Kidney (tissue), 13 donors: ENCODE measurements at regions not wholly inside any gene's neighbourhood (a gene's known extent, or its start where the extent isn't known, plus 50 kb on each side); places are given as distances from the start of the nearest gene placed in this dataset.

Experiments
- DNase-seq, 5 donors: peaks; one replicate each; pipeline ENCODE4 v3.0.0-alpha.2; 2013 to 2020
- FAIRE-seq: peaks from 2 replicates; lab custom pipeline; 2012; peaks lifted over from hg19 to GRCh38; lab: Jason Lieb, UNC
- H3K27ac ChIP-seq, 2 donors: one replicate each; pipeline ENCODE4 v1.7.0; 2013; ENCODE audit warnings: low read depth in 2 of 2, low read length in 2 of 2, inconsistent platforms in 1 of 2
- H3K27me3 ChIP-seq: one replicate; pipeline ENCODE4 v1.7.1; 2013; ENCODE audit warnings: low read length, inconsistent platforms; ENCODE audit not compliant: control insufficient read depth, insufficient read depth
- H3K36me3 ChIP-seq, 3 donors: one replicate each; pipeline versions ENCODE4 v1.7.0 to v1.7.1; 2013; ENCODE audit warnings: low read length in 3 of 3, control low read depth in 1 of 3, inconsistent platforms in 1 of 3; ENCODE audit not compliant: insufficient read depth in 3 of 3, control insufficient read depth in 2 of 3
- H3K4me1 ChIP-seq, 3 donors: one replicate each; pipeline versions ENCODE4 v1.7.0 to v1.7.1; 2013; ENCODE audit warnings: low read length in 3 of 3, inconsistent platforms in 1 of 3, low read depth in 1 of 3; ENCODE audit not compliant: control insufficient read depth in 2 of 3, insufficient read depth in 2 of 3
- H3K4me3 ChIP-seq, 3 donors: one replicate each; pipeline versions ENCODE4 v1.7.0 to v1.8.1; 2013; ENCODE audit warnings: low read length in 3 of 3, control low read depth in 1 of 3, inconsistent platforms in 1 of 3
- H3K9ac ChIP-seq, 3 donors: one replicate each; pipeline versions ENCODE4 v1.7.0 to v1.7.1; 2013; ENCODE audit warnings: low read length in 3 of 3, control low read depth in 1 of 3, inconsistent platforms in 1 of 3
- H3K9me3 ChIP-seq, 3 donors: one replicate each; pipeline versions ENCODE4 v1.7.0 to v1.7.1; 2013; ENCODE audit warnings: low read length in 3 of 3, control low read depth in 1 of 3, inconsistent platforms in 1 of 3; ENCODE audit not compliant: control insufficient read depth in 2 of 3, insufficient read depth in 1 of 3
- intact Hi-C: fragments of 100-400 bp; cut with DNase I; formaldehyde crosslinking; loops from one replicate; pipeline ENCODE4 v1.11.1; 2022
- TF ChIP-seq, protein P1 (sequence below): IDR thresholded peaks from 3 replicates; pipeline ENCODE4 v1.5.1; 2012; ENCODE audit warnings: mild to moderate bottlenecking, moderate library complexity, borderline replicate concordance; ENCODE audit not compliant: insufficient read depth; ENCODE audit errors: extremely low read depth
- donor health status: control.
- donor health status: control.
- donor health status: control.
- donor health status: control.
- donor health status: control.
- donor health status: DM: yes; HTN: yes; CAD: no.
- donor health status: Normal renal cell carcinoma (clear cell type).

DNA sequence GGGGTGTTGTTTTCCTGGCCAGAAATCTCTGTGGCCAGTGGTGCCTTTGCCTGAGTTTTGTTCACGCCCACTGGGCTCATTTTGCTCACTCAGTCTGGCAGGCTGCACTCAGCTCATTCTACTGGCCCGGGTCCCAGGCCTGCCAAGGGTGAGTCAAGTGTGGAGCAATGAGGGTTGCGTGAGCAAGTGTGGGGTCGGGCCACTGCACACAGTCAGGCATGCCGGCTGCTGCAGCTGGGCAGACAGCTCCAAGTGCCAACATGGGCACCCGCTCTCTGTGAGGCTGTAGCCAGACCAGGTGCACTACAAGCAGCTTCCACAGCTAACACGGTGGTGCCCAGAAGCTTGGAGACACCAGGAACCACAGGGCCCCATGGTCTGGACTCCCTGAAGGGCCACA, 801.1 kb upstream of the RAB6C start:
- TF ChIP-seq, protein P1, sequence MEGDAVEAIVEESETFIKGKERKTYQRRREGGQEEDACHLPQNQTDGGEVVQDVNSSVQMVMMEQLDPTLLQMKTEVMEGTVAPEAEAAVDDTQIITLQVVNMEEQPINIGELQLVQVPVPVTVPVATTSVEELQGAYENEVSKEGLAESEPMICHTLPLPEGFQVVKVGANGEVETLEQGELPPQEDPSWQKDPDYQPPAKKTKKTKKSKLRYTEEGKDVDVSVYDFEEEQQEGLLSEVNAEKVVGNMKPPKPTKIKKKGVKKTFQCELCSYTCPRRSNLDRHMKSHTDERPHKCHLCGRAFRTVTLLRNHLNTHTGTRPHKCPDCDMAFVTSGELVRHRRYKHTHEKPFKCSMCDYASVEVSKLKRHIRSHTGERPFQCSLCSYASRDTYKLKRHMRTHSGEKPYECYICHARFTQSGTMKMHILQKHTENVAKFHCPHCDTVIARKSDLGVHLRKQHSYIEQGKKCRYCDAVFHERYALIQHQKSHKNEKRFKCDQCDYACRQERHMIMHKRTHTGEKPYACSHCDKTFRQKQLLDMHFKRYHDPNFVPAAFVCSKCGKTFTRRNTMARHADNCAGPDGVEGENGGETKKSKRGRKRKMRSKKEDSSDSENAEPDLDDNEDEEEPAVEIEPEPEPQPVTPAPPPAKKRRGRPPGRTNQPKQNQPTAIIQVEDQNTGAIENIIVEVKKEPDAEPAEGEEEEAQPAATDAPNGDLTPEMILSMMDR, result no peak
- peak in 1 of 5 donors; percentile 86 for DNase-seq
- no peak for FAIRE-seq
- no peak overlapping the region for H3K9ac ChIP-seq
- H3K27me3 ChIP-seq, result no peaks in the 10 kb centered on the region
- H3K9me3 ChIP-seq, result no peaks in the 10 kb centered on the region
- H3K4me1 ChIP-seq, result no peaks in the 10 kb centered on the region
- H3K4me3 ChIP-seq, result no peak overlapping the region
- no peaks in the 10 kb centered on the region for H3K36me3 ChIP-seq
- intact Hi-C loops, result no loop called here
- H3K27ac ChIP-seq, result no peak overlapping the region

DNA sequence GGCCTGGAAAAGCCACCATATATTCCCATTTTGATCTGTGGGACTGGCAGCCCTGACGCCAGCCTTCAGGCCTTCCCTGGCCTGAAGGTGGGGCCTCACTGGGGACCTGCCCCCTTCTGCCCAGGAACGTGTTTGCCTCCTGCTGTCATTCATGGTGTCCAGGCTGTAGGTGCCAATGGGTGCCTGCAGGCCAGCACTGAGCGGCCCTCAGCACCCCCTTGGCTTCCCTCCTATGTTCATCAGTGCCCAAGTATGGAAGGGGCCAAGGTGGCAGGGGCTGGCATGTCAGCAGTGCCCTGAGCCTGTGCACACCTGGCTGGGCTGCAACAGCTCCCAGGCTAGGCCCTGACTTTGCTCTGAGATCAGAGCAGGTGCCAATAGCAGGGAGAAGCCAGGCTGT, 800.3 kb upstream of the RAB6C start:
- no peak overlapping the region for H3K4me3 ChIP-seq
- H3K4me1 ChIP-seq, result no peaks in the 10 kb centered on the region
- no peak overlapping the region for H3K27ac ChIP-seq
- H3K9ac ChIP-seq, result no peak overlapping the region
- H3K27me3 ChIP-seq, result no peaks in the 10 kb centered on the region
- intact Hi-C loops, result no loop called here
- H3K36me3 ChIP-seq, result no peaks in the 10 kb centered on the region
- no peak for FAIRE-seq
- no peak for DNase-seq
- H3K9me3 ChIP-seq, result no peaks in the 10 kb centered on the region
- TF ChIP-seq, protein P1, result no peak

DNA sequence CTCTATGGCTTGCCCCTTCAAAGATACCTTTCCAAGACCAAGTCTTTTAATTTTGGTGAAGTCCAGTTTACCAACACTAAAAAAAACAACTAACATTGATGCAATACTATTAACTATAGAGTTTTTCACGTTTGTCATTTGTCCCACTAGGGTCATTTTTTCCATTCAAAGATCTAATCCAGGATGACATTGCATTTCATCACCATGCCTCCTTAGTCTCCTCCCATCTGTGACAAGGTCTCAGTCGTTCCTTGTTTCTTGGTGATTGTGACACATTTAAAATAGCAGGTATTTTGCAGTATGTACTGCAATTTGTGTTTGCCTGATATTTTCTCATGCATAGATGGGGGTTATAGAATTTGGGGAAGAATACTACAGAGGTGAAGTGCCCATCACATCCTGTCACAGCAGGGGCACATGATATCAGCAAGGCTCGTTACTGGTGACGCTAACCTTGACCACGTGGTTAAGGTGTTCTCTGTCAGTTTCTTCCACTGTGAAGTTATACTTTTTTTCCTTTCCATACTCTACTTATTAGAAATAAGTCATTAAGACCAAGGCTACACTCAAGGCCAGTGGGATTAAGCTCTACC, 799.2 kb upstream of the RAB6C start:
- DNase-seq, result no peak
- no peaks in the 10 kb centered on the region for H3K36me3 ChIP-seq
- intact Hi-C loops, result no loop called here
- TF ChIP-seq, protein P1, result no peak
- no peak overlapping the region for H3K9ac ChIP-seq
- FAIRE-seq, result no peak
- H3K4me3 ChIP-seq, result no peak overlapping the region
- no peak overlapping the region for H3K27ac ChIP-seq
- no peaks in the 10 kb centered on the region for H3K4me1 ChIP-seq
- H3K27me3 ChIP-seq, result no peaks in the 10 kb centered on the region
- H3K9me3 ChIP-seq, result no peaks in the 10 kb centered on the region

DNA sequence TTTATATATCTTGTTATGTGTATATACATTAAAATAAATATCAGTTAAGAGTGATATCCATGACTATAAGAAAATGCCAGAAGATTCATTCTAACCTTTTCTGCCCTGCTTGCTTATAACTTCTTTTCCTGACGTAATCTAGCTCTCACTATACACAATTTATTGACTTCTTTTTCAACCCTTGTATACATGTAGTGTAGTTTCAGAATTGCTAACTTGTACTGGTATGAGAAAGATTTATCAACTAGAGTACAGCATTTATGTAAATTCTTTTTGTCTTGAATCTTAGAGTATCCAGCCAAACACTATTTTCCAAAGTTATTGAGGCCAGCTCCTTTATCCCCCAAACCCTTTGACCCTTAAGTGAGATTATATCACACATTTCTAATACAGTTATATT, 798.0 kb upstream of the RAB6C start:
- DNase-seq, result no peak
- no peak overlapping the region for H3K9ac ChIP-seq
- no peak overlapping the region for H3K27ac ChIP-seq
- no peak for FAIRE-seq
- TF ChIP-seq, protein P1, result no peak
- no peaks in the 10 kb centered on the region for H3K27me3 ChIP-seq
- intact Hi-C loops, result no loop called here
- H3K36me3 ChIP-seq, result no peaks in the 10 kb centered on the region
- no peaks in the 10 kb centered on the region for H3K4me1 ChIP-seq
- H3K4me3 ChIP-seq, result no peak overlapping the region
- no peaks in the 10 kb centered on the region for H3K9me3 ChIP-seq
